H1 (cell line): ENCODE measurements at regions not wholly inside any gene's neighbourhood (a gene's known extent, or its start where the extent isn't known, plus 50 kb on each side); places are given as distances from the start of the nearest gene placed in this dataset.

Experiments used
- GABPA ChIP-seq: IDR thresholded peaks from 2 replicates; pipeline ENCODE4 v1.6.1; 2011; ENCODE audit warnings: mild to moderate bottlenecking, low read length, moderate library complexity, borderline replicate concordance; ENCODE audit not compliant: insufficient read depth
- KDM1A ChIP-seq: fragments of 200-600, 300-600 bp; sonication (generic); IDR thresholded peaks from 2 replicates; pipeline ENCODE4 v1.7.1; 2016; ENCODE audit warnings: mild to moderate bottlenecking, low read length, borderline replicate concordance

DNA sequence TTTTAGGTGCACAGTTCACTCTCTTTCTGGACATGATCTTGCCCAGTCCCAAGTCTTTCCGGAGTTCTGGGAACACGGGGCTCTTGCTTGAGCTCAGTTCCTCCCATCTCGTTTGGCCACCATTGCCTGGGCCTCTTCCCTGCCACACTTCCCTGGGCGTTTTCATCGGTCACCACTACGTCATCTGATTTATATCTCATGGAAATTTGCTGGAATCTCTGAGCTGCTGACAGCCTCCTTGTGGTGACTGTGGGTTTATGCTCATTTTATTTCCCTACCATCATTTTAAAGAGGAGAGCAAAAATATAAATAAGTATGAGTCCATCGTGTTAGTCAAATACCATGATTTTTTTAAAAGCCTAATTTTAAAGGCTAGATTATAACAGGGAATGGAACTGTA lies 449.1 kb upstream of the KAZN start (continued):
- TF ChIP-seq GABPA (no peak), KDM1A (no peak)
- TF ChIP-seq, all 59 proteins: peak for 2
